GM21723 (cell line): ENCODE measurements at regions not wholly inside any gene's neighbourhood (a gene's known extent, or its start where the extent isn't known, plus 50 kb on each side); places are given as distances from the start of the nearest gene placed in this dataset.

Experiments
- ATAC-seq: cut with Tn5 transposase; IDR thresholded peaks from one replicate; pipeline ENCODE4 v1.9.1; 2021; ENCODE audit warnings: mild to moderate bottlenecking, moderate library complexity; ENCODE audit not compliant: unreplicated experiment

DNA sequence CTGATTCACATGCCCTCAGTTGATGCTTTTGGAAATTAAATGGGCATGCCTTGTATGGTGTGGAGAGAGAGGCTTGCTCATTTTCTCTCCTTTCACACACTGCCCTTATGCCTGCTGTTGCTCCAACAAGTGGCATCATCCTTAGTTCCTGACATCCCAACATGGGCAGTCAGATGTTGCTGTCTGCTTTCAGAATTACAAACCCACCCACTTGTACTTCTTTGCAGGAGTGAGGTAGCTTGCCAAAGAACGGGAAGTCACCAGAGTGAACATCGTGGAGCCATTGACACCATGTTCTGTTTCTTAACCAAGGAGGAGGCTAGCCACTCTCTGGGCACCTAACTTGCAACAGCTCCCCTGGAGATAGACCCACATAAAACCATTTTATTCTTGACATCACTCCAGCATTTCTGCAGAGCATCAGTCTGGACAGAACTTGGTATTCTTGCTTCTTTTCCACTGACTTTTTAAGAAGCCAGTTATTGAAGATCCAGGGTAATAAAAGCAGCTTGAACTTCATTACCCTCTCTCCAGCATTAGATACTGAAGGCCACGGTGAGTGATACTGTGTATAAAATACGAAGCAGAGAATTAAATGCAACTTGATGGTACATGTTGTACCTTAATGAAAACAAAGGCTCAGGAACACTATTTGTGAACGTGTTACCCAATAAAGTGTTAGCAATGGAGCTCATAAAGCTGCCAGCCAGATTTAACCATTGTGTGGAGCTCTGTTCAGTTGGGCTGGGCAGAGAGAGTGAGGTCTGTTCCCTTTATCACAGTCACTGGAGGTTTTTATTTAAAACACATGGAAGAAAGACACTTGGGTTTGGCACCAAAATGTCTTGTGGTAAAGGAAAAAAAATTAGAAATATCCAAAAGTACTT is 195.8 kb upstream of the HABP2 start:
- ATAC-seq: no peak

DNA sequence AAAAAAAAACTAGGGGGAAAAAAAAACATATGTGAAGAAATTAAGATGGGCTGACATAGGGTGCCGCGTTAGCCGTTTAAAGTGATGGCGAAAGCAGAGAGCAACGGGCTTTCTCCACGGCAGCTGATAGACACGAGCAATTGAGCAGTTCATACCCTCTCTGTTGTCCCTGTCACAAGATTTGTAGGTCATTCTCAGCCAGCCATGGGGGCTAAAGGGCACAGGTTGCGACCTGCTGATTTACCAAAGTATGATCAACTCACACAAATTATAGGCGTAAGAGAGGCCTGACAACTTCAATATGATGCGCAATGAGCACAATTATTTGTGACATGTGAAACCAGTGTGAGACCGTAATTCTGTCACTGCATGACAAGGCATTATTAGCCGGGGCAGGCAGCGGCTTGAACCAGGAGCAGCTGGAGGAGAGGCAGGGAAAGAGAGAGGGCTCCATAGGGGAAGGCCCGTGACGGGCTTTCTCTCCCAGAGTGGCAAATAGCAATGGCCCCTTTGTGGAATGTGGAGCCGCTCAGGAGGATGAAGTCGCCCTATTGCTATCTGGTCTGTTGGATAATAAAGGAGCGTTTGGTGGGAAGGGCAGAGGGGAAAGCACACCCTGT is 195.1 kb upstream of the HABP2 start:
- no peak for ATAC-seq

DNA sequence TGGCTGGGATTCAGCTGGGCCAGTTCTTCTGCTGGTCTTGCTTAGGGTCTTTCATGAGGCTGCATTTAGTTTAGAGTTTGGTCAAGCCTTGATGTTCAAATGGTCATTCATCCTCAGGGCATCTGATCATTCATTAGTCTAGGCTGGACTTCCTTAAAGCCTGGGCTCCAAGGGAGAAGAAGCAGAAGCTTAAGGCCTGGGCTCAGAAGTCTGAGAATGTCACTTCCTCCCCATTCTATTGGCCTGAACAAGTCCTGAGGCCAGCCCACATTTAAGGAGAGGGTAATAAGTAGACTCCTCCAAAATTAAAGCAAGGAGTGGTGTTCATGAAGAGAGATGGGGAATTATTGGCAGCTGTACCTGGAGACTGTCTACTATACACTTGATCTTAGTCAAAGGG is 193.2 kb upstream of the HABP2 start:
- no peak for ATAC-seq

DNA sequence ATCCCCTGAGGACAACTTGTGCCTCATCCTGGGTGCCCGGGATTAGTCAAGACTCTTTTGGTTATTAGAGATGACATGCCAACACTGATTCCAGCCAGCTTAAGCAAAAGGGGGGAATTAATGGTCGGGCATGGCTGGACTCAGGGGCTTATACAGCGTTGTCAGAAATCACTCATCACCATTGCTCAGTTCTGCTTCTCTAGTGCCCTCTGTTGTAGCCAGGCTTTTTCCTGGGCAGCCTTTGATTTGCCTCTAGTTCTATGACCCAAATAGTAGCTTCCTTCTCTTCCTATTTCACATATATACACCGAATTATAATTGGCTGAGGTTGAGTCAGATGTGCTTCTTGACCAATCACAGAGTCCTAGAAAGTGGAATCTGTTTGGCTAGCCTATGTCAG is 192.0 kb upstream of the HABP2 start:
- ATAC-seq: no peak

DNA sequence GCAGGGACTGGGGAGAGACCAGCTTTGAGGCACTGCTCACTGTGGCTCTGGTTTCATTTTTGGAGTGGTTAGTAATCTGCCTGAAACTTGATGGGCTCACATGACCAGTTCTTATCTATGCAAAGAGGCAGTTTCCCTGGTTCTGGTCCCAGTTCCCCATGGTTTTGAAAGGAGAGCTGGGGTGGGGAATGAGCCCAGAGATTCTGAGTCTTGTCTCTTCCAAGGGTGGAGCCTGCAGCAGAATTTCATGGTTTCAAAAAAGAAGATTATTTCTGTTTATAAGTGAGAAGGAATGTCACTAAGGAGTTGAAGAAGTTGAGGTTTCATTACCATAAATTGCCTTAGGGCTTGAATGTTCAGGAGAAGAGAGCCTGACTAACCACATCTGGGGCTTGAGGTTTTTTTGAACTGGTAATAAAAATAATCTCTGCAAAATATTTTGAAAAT is 190.2 kb upstream of the HABP2 start:
- no peak for ATAC-seq

DNA sequence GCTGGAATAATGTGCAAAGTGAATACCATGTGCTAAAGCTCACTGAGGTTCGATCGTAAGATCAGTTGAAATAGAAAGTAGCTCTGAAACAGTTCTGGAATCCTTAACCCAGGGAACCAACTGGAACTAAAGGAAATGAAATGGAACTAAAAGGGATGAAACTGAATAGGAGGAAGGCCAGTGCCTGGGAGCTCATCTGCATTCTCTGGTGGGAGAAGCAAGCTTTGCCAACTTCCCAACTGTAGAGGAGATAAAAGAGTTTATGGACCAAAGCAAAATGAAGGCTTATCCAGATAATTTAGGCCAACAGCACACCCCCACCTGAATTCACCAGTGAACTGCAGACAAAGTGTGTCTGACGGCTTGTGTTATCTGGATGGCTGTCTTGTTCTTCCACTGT is 188.6 kb upstream of the HABP2 start:
- ATAC-seq: no peak

DNA sequence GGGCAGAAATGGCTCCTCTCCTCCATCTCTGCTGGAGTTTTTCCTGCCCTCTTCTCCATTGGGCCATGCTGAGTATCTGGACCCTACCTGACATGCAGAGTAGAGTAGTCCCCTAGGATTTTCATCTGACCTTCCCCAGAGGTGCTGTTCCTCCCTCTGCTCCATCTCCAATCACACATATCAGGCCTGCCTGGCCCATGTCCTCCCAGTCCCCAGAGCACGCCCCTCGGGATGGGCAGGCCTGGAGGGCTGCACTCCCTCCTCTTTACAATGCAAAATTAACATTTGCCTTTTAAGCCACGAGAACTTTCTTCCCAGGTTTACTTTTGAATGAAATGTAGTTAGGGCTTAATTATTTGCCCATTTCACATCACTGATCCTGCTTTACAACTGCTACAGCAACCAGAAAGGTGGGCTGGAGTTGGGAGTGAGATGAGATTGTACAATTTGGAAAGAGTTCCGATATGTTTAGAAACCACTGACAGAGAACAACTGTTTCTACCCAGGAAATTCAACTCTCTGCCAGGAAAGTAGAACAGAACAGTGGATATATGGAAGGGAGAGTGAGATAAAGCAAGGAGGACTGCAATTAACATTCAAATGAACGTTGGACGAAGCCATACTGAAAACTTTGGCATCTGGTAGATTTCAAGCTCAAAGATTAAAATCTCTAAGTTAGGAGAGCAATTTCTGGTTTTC is 184.0 kb upstream of the HABP2 start:
- ATAC-seq: no peak

DNA sequence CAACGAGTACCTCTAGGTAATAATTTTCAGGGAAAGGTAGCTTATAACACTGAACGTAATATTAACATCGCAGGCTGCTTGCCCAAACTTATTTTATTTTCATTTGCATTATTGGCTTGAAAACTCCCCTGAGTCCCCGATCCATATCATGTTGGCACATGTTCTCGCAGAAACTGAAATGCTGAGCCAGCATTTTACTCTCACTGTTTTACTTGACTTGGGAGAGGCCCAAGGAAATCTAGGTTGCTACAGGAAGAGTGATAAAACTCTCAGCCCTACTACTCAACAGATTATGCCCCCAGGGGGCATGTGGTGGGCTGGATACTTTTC is 183.5 kb upstream of the HABP2 start:
- no peak for ATAC-seq

DNA sequence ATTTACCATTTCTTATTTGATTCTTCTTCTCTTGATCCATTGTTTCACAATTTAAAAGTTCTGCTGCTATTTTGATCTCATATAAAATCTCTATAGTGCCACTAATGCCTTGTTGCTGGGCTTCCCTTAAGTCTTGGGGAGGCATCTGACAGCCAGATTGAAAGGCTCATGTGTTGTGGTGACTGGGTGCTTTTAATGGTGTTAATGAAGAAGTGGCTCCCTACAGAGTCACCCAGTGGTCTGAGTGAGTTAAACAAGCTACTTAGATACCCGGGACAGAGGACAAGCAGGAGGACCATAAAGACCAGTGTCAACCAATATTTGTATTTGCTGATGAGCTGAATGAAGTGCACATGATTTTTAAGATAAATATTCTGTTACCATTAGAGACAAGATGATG is 176.4 kb upstream of the HABP2 start:
- no peak for ATAC-seq

DNA sequence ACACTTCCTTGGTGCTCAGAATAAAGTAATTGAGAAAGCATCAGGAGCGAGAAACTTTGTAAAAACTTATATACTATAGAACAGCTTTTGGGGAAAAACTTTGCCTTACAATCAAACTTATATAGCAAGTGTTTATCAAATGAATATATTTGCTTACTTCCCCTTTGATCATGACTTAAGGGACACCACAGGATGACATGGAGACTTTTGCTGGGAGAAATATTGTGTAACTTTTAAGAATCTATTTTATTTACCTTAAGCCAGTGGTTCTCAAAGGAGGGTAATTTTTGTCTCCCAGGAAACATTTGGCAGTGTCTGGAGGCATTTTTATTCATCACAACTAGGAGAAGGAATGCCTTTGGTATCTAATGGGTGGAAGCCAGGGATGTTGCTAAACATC is 173.8 kb upstream of the HABP2 start:
- ATAC-seq: no peak

DNA sequence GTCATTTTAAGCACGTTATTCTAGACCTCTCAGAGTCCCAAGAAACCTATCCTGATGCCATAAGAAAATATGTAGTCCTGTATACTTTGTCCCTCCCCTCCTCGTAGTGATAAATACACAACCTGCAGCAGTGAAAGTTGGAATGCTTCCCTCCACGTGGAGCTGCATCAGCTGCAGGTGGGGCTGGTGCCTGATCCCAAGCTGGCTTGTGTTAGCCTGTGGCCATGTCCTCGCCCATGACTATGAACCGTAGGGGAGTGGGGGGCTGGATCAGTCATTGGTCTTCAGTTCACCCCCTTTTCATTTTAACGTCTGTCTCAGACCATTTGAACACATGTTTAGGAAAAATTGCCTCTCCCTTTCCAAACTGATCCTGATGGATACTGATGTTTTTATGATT is 171.4 kb upstream of the HABP2 start:
- no peak for ATAC-seq

DNA sequence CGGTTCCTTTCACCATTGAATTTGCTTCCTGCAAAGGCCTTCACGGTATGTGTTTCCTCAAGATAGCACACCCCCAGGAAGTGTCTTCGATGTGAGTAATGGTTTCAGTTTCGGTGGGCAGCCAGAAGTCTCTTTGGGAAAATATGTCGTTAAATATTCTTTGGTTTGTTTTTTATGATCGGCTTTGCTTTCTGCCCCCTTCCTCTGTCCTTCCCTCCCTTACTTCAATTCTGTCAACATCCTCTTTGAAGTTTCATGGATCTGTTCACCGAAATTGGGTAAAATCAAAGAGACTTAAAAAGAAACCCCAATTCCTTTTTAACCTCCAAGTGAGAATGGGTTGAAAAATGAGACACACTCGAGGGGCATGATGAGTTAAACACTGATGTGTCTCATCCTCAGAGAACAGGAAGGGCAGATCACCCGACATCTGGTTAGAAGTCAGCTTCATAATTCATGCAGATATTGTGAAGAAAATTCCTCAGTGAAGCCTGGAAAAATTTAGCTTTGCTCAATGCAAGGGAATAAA is 170.8 kb upstream of the HABP2 start:
- ATAC-seq: no peak

DNA sequence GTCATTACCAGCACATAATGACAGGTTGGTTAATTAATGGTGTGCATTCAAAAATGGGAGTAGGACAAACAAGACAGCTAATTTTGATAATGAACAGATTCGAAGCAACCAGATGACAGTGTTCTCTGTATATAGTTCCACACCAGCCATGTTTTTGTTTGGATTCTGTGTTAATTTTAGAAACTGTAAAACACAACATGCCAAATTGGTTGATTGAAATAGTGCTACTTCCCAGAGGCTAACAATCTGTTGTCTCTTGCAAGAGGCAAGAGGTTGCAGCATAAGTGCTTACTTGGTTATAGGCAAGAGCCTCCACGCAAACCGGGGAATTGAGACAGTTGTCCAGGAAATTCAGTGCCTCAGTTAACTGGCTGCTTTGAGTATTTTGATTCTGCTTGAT is 170.2 kb upstream of the HABP2 start:
- no peak for ATAC-seq

DNA sequence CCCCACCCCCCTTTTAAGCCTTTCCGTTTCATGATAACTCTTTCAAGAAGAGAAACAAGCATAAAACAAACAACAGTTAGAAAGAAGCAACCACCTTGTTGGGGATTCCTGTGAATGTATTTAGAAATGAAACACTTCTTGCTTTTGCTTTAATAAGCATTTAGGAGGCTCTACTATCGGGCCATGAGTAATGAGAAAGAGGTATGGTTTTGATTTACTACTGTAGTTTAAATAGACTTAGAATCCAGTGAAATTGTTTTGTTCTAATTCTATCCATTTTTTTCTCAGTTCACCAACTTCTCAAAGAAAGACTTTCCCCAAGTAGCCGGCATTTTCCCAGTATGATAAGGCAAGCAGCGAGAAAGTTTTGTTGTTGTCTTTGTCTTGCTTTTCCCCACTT is 168.7 kb upstream of the HABP2 start:
- ATAC-seq: no peak

DNA sequence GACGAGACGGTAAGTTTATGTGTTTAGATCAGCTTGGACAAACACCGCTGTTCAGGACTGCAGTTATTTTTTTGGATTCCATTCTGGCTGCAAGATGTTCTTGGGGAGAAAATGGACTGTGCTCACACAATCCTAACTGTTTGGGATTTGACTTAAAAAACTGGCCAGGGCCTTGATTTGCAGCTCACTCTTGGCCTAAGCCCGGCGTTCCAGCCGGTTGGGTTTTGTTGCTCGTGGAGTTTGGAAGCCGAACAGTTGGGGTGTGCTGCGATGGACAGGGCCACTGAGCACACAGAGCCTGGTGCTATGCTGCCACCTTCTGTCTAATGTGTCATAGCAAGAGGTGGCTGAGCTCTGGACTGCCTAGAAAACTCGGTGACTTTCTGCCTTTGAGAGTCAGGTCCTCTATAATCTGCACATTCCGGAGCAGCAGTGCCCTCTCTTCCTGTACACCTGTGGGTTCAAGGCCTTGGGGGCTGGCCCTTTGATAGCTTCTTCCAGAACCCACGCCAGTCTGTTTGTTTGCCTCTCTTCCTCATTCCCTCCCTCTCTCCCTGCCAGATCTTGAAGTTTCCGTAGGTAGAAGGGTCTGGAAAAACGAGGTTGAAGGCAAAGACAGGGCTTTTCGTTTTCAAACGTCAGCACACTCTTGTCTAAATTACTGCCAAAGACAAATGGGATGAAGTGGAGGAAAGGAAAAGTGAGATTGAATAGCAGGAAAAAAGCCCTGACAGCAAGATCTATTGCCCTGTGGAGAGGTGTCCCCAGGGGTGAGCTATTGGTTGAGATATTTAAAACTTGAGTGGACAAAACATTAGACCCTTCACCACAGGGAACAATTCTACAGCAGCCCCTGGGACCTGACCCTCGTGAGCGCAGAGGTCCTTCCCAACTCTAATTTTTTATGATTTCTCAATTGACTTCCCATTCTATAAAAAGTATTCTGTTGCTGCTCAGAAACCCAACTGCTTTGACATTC is 167.5 kb upstream of the HABP2 start:
- no peak for ATAC-seq

DNA sequence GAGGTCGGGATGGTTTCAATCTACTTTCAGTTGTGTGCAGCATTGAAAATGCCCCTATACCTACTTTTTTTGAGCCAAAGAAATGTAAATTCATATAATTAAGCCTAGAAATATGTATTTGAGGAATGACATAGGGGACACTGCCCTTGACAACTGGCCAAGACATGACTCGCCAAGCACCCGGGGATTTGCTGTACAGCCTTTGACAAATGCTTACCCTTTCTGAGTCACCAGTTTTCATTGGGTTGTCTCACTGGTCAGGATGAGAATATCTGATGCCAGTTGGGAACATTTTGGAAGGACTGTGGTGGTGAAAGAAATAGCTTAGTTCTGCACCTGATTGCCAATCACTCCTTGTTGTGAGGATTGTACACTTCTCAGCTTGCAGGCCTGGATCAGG is 166.8 kb upstream of the HABP2 start:
- no peak for ATAC-seq

DNA sequence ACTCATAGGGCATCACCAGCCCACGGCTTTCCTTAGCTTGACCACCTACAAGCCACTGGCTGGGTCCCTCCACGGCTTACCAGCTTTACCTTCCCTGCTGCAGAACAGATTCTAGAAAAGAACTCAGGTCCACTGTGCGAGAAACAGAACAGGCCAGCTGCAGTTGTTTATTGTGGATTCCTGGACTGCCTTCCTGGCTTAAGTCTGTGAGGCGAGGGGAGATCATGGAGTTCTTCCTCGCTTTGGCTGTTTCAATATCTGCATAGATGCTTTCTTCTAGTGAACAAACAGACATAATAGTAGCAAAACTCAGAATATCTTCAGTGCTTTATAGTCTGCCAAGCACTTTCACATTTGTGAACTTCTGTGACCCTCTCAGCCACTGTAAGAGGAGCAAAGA is 162.9 kb upstream of the HABP2 start:
- ATAC-seq: no peak

DNA sequence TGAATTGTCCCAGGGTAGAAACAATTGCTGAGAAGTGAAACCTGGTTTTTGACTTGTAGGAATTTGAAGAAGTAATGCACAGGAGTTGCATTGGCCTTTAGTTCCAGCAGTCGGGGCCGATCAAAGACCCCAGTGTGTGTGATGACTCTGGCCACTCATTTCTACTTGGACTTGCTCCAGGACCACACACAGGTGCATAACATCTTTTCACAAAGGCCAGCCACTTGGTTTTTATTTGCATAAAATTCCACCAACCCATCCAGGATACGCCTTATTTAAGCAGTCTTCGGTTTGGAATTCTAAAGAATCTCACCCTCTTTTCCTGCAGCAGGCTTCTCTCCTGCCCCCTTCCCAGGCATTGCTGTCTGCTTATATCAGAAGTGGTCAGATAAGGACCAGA is 162.0 kb upstream of the HABP2 start:
- ATAC-seq: no peak

DNA sequence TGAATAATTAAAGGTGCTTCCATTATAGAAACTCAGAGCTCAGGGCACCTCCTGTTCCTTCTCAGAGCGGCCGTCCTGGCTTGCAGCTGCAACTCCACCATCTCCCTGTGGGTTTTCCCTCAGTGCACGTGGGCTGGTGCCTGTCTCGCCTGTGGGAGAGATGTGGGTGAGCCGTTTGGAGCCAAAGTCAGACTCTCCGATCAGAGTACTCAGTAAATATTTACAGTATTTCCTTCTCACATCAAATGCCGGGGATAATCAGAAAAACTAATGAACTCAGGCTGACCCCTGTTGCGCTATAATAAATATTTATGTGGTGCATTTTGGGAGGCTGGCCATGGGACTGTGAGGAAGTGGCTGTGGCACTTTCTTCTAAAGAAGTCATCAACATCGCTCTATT is 155.8 kb upstream of the HABP2 start:
- ATAC-seq: no peak

DNA sequence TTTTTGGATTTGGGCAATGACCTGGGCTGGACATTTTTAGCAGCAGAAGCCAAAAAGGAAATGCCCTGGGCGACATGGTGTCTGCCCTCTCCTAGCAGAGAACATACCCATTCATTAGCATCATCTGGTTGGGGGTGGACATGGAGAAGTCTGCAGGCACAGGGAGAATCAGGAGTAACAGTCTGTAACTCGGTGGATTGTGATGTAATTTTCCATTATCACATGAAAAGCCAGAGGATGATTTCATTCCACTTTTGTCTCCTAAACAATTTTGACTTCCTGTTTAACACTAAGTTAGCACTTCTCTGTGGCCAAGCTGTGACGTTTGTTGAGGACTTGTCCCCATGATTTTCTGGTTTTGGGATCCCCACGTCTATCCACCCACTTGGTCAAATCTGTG is 153.8 kb upstream of the HABP2 start:
- no peak for ATAC-seq

DNA sequence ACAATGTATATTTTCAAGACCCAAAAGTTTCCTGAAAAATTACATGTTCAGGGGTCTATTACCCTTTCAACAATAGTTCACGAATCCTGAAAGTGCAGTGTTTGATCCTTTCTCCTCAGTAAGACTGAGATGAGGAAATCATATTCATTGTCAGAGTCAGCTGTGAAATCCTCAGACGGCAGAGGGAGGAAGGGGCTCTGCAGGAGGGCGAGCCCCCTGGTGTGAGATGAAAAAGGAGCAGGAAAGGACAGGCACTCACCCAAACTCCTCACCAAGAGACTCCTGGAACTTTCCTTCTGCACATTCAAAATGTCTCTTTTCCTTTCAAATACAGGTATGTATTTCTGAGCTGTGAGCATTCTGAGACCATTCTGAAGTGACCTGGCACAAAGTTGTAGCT is 150.3 kb upstream of the HABP2 start:
- ATAC-seq: no peak
